ENCODE measurements at regions not wholly inside any gene's neighbourhood (a gene's known extent, or its start where the extent isn't known, plus 50 kb on each side); places are given as distances from the start of the nearest gene placed in this dataset.

DNA sequence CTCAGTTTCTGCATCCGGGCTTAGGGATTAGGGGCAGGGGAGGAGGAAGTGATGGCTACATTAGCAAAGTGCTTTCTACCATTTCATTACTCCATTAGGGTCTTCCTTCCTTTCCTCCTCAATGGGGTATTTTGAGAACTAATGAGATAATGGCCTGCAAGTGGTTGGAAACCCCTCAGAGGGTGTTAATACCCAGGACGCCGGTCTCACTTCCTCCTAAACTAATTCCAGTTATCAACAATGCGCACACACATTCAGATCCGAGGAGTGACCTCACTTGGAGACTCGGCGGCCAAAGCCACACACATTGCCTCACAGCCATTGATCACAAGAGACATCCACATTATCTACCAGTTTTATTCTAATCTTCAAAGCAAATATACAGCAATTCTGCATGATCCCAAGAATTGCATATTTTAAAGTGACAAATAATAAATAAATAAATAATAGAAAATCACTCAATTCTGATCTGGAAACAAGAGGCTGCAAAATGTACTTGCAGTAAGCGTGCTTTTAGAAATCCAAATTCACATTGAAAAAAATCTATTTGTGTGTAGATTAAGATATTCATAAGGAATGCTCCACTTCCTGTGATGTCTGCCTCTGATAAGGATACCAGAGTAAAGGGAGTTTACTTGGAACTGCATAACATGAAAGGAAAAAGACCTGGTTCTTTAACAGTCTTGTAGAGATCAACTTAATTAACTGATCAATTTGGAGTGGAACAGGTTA, 329.1 kb downstream of the FBXW7 start:
- TF ChIP-seq EZH2 (IDR thresholded peaks at IDR 0.05; ENCODE audit: borderline replicate concordance, low read length) (no peak), CTCF (conservative IDR thresholded peaks at IDR 0.05 in 1 of 2, IDR thresholded peaks at IDR 0.05 in 1 of 2; ENCODE audit: extremely low read depth in 1 of 2, insufficient read depth in 1 of 2, low read depth in 1 of 2, low read length in 2 of 2) (no peak)
